GM18520 (cell line): ENCODE measurements at regions not wholly inside any gene's neighbourhood (a gene's known extent, or its start where the extent isn't known, plus 50 kb on each side); places are given as distances from the start of the nearest gene placed in this dataset.
"Not testable (repeated sequence)": the region's sequence is repeated elsewhere in the genome, so short reads cannot be mapped to it uniquely, and the experiment has no call there.

ENCODE experiments used
- ATAC-seq: cut with Tn5 transposase; IDR thresholded peaks from one replicate; pipeline ENCODE4 v1.9.1; 2021; ENCODE audit not compliant: unreplicated experiment

- no peak for ATAC-seq
Measured at GRCh38 chr4:125791896-125792295, 477.1 kb downstream of the FAT4 start.

- ATAC-seq: no peak
Measured at GRCh38 chr4:125794989-125795388, 480.2 kb downstream of the FAT4 start.

GRCh38 chr4:125796138-125796537, 481.4 kb downstream of the FAT4 start:
- no peak for ATAC-seq

GRCh38 chr4:125797621-125798020, 482.9 kb downstream of the FAT4 start:
- not testable (repeated sequence) for ATAC-seq

GRCh38 chr4:125801373-125801772, 486.6 kb downstream of the FAT4 start:
- ATAC-seq: no peak

GRCh38 chr4:125801924-125802323, 487.2 kb downstream of the FAT4 start:
- ATAC-seq: no peak

GRCh38 chr4:125808022-125808421, 493.3 kb downstream of the FAT4 start:
- no peak for ATAC-seq

- no peak for ATAC-seq
Measured at GRCh38 chr4:125808570-125808969, 493.8 kb downstream of the FAT4 start.

GRCh38 chr4:125811892-125812291, 497.1 kb downstream of the FAT4 start:
- no peak for ATAC-seq

- ATAC-seq: no peak
Measured at GRCh38 chr4:125826801-125827695, 512.3 kb downstream of the FAT4 start.

GRCh38 chr4:125827696-125828052, 512.9 kb downstream of the FAT4 start:
- no peak for ATAC-seq

- no peak for ATAC-seq
Measured at GRCh38 chr4:125828346-125828745, 513.6 kb downstream of the FAT4 start.

- no peak for ATAC-seq
Measured at GRCh38 chr4:125832161-125832560, 517.4 kb downstream of the FAT4 start.

GRCh38 chr4:125836597-125837195, 521.9 kb downstream of the FAT4 start:
- no peak for ATAC-seq

- ATAC-seq: no peak
Measured at GRCh38 chr4:125837493-125838201, 522.9 kb downstream of the FAT4 start.

- ATAC-seq: no peak
Measured at GRCh38 chr4:125838202-125838601, 523.4 kb downstream of the FAT4 start.

GRCh38 chr4:125838924-125839323, 524.2 kb downstream of the FAT4 start:
- no peak for ATAC-seq

- no peak for ATAC-seq
Measured at GRCh38 chr4:125843947-125844346, 529.2 kb downstream of the FAT4 start.

GRCh38 chr4:125847518-125847917, 532.8 kb downstream of the FAT4 start:
- ATAC-seq: no peak

- no peak for ATAC-seq
Measured at GRCh38 chr4:125849869-125850268, 535.1 kb downstream of the FAT4 start.

- no peak for ATAC-seq
Measured at GRCh38 chr4:125891597-125892258, 577.0 kb downstream of the FAT4 start.
